ENCODE measurements at regions not wholly inside any gene's neighbourhood (a gene's known extent, or its start where the extent isn't known, plus 50 kb on each side); places are given as distances from the start of the nearest gene placed in this dataset.
"Not testable (repeated sequence)": the region's sequence is repeated elsewhere in the genome, so short reads cannot be mapped to it uniquely, and the experiment has no call there.

- no peak for DNase-seq
- no peak overlapping the region for H3K4me3 ChIP-seq
- no peaks in the 10 kb centered on the region for H3K27me3 ChIP-seq
- peaks cover 0 to 13% (median 0%) of the 10 kb centered on the region in 4 donors for H3K4me1 ChIP-seq
- TF ChIP-seq POLR2A (IDR thresholded peaks at IDR 0.05) (no peak), CTCF (IDR thresholded peaks at IDR 0.05) (no peak)
- no peaks in the 10 kb centered on the region for H3K36me3 ChIP-seq
- H3K27ac ChIP-seq = peak overlapping the region in 2 of 4 donors; percentile 9 to 40
- no peaks in the 10 kb centered on the region for H3K9me3 ChIP-seq
These were observed 609.3 kb upstream of the CITED2 start for GRCh38 chr6:139983555-139984276.

- TF ChIP-seq POLR2A (IDR thresholded peaks at IDR 0.05) = no peak
- no peak for TF ChIP-seq CTCF (IDR thresholded peaks at IDR 0.05)
- Histone ChIP-seq H3K27me3 (no peaks in the 10 kb centered on the region), H3K36me3 (no peaks in the 10 kb centered on the region), H3K4me1 (peaks cover 0 to 13% (median 0%) of the 10 kb centered on the region in 4 donors), H3K9me3 (no peaks in the 10 kb centered on the region), H3K4me3 (no peak overlapping the region), H3K27ac (peak overlapping the region in 1 of 4 donors; percentile 40)
- DNase-seq = no peak
These were observed 608.3 kb upstream of the CITED2 start for GRCh38 chr6:139982652-139983295.

- Histone ChIP-seq H3K4me1 (peaks cover 0 to 13% (median 0%) of the 10 kb centered on the region in 4 donors), H3K9me3 (no peaks in the 10 kb centered on the region), H3K36me3 (no peaks in the 10 kb centered on the region), H3K4me3 (no peak overlapping the region), H3K27ac (peak overlapping the region in 1 of 4 donors; percentile 40), H3K27me3 (no peaks in the 10 kb centered on the region)
- no peak for DNase-seq
- no peak for TF ChIP-seq POLR2A (IDR thresholded peaks at IDR 0.05)
- no peak for TF ChIP-seq CTCF (IDR thresholded peaks at IDR 0.05)
These were observed 607.7 kb upstream of the CITED2 start for GRCh38 chr6:139982195-139982594.

GRCh38 chr6:139981768-139982181 lies 607.3 kb upstream of the CITED2 start:
- DNase-seq = no peak
- no peak overlapping the region for H3K4me3 ChIP-seq
- H3K27me3 ChIP-seq = no peaks in the 10 kb centered on the region
- TF ChIP-seq CTCF (IDR thresholded peaks at IDR 0.05) (no peak), POLR2A (IDR thresholded peaks at IDR 0.05) (no peak)
- peak overlapping the region in 1 of 4 donors; percentile 40 for H3K27ac ChIP-seq
- peaks cover 0 to 13% (median 0%) of the 10 kb centered on the region in 4 donors for H3K4me1 ChIP-seq
- H3K36me3 ChIP-seq = no peaks in the 10 kb centered on the region
- no peaks in the 10 kb centered on the region for H3K9me3 ChIP-seq

GRCh38 chr6:139981066-139981624 lies 606.7 kb upstream of the CITED2 start:
- Histone ChIP-seq H3K36me3 (no peaks in the 10 kb centered on the region), H3K9me3 (no peaks in the 10 kb centered on the region), H3K4me3 (no peak overlapping the region), H3K4me1 (peaks cover 0 to 13% (median 0%) of the 10 kb centered on the region in 4 donors), H3K27ac (peak overlapping the region in 1 of 4 donors; percentile 40), H3K27me3 (no peaks in the 10 kb centered on the region)
- TF ChIP-seq CTCF (IDR thresholded peaks at IDR 0.05) (no peak), POLR2A (IDR thresholded peaks at IDR 0.05) (no peak)
- no peak for DNase-seq

- H3K4me3 ChIP-seq, H3K27ac ChIP-seq, H3K36me3 ChIP-seq, H3K9me3 ChIP-seq, H3K27me3 ChIP-seq, DNase-seq: not testable (repeated sequence)
- peaks cover 0 to 13% (median 0%) of the 10 kb centered on the region in 4 donors for H3K4me1 ChIP-seq
These were observed 606.2 kb upstream of the CITED2 start for GRCh38 chr6:139980631-139981030.

Measured in Peyer's patch (tissue), 4 donors.